ENCODE measurements at regions not wholly inside any gene's neighbourhood (a gene's known extent, or its start where the extent isn't known, plus 50 kb on each side); places are given as distances from the start of the nearest gene placed in this dataset.
"Not testable (repeated sequence)": the region's sequence is repeated elsewhere in the genome, so short reads cannot be mapped to it uniquely, and the experiment has no call there.

DNA sequence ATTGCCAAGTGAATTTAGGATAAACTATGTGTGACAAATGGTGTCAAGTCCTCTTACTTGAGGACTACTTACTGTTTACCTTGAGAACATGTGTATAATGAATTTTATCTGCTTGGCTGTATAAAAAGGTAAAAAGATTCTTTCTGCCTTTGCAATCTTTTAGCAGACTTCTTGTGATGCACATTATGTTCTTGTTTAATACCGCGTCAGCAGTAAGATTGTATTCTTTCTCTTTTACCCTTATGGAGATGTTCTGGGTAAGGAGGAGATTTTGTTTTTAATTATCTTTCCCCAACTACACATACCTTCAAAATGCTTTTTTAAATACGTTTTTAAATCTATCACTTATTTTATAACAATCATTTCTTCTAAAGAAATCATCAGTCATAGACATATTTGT, 1166.4 kb upstream of the CNTN5 start:
- no peak overlapping the region for H3K4me3 ChIP-seq
- H3K27ac ChIP-seq, result no peak overlapping the region

DNA sequence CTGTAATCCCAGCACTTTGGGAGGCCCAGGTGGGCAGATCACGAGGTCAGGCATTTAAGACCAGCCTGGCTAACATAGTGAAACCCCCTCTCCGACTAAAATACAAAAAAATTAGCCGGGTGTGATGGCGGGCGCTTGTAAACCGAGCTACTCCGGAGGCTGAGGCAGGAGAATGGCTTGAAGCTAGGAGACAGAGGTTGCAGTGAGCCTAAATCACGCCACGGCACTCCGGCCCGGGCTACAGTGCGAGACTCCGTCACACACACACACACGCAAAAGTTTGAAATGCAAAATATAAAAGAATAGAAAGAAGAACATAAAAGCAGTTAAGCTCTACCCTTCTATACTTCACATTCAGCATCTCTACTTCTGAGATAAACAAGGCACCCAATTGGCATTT, 1165.9 kb upstream of the CNTN5 start:
- H3K27ac ChIP-seq, result no peak overlapping the region
- H3K4me3 ChIP-seq, result no peak overlapping the region

- H3K4me3 ChIP-seq, result no peak overlapping the region
- H3K27ac ChIP-seq, result no peak overlapping the region
These were observed 1164.1 kb upstream of the CNTN5 start for GRCh38 chr11:97856666-97857065.

GRCh38 chr11:97860237-97860636, 1160.5 kb upstream of the CNTN5 start:
- Histone ChIP-seq H3K27ac (no peak overlapping the region), H3K4me3 (no peak overlapping the region)

- no peak overlapping the region for H3K4me3 ChIP-seq
- no peak overlapping the region for H3K27ac ChIP-seq
These were observed 1158.7 kb upstream of the CNTN5 start for GRCh38 chr11:97862021-97862420.

- H3K27ac ChIP-seq, result no peak overlapping the region
- H3K4me3 ChIP-seq, result no peak overlapping the region
These were observed 1155.2 kb upstream of the CNTN5 start for GRCh38 chr11:97865424-97866012.

DNA sequence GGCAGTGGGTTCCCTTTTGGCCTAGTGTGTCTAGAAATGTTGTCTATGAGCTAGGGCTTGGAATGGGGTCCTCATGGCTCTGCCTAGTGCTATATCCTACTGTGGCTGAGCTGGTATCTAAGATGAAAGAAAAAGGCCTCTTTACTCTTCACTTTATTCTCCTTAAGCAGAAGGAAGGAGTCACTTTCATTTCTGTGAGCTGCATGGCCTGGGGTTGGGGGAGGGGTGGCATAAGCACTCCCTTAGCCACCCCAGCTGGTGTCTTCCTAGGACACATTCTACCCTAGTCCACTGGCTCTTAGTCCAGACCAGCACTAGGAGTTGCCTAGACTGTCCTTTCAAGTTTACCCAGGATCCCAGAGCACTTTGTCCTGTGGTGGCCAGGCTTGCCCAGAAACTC, 1148.9 kb upstream of the CNTN5 start:
- no peak overlapping the region for H3K4me3 ChIP-seq
- H3K27ac ChIP-seq, result no peak overlapping the region

DNA sequence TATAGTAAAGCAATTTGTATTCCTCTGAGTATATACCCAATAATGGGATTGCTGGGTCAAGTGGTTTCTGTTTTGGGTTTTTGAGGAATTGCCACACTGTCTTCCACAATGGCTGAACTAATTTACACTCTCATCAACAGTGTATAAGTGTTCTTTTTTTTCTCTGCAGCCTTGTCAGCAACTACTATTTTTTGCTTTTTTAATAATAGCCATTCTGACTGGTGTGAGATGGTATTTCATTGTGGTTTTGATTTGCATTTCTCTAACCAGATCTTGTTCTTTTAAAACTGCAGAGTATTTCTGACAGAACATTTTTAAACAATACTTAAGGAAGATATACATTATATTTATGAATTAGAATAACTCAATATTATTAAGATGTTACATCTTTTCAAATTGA, 1140.5 kb upstream of the CNTN5 start:
- H3K27ac ChIP-seq, result no peak overlapping the region
- H3K4me3 ChIP-seq, result no peak overlapping the region

DNA sequence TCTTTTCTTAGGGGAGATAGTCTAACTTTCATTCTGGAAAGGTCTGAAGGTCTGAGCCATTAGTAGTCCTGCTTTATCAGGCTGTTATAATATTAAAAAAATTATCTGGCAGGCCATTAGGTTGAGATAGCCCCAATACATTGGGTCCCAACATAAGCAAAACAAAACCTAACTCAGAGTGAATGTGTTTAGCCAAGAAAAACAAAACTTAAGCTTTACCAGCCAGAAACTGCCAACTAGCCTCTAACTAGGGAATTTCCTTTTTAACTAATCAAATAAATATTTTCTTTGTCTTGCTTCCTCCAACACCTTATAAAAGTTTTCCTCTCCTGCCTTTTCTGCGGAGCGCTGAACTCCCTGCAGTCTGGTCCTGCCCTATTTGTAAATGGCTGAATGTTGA, 1137.7 kb upstream of the CNTN5 start:
- H3K4me3 ChIP-seq, result no peak overlapping the region
- no peak overlapping the region for H3K27ac ChIP-seq

DNA sequence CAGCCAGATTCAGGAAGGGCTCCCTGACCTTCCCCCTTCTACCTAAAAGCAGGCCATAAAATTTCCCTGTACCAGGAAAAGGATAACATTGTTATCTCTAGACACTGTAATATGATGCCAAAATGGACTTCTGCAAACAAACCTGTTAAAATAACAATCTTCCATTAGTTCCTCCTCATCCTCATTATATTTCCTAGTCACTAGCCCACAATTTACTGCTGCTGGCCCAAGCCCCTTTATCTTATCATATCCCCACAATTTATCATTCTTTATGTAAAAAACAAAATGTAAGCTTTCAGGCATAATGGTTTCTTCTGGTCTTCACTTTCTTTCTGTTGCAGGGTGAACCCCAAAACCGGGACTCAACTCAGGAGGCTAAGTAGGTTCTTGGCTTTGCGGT, 1132.1 kb upstream of the CNTN5 start:
- no peak overlapping the region for H3K27ac ChIP-seq
- no peak overlapping the region for H3K4me3 ChIP-seq

- Histone ChIP-seq H3K4me3 (no peak overlapping the region), H3K27ac (no peak overlapping the region)
These were observed 1130.3 kb upstream of the CNTN5 start for GRCh38 chr11:97890466-97890865.

DNA sequence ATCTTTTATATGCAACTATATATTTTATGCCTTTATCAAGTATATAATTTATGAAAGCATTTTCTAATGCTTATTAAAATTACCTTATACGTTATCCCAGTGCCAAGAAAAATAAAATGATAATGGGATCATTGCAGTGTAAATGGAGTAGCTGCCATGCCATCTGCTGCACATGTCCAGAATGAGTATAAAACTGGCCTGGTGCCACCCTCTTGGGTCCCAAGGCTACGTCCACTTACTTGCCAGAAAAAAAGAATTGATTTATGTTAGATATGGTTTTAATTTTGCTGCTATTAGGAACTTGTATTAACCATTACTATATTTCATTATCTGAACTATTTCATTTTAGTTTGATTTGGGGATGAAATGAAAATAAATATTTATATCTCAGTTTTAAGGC, 1127.1 kb upstream of the CNTN5 start:
- H3K4me3 ChIP-seq, result no peak overlapping the region
- H3K27ac ChIP-seq, result no peak overlapping the region

DNA sequence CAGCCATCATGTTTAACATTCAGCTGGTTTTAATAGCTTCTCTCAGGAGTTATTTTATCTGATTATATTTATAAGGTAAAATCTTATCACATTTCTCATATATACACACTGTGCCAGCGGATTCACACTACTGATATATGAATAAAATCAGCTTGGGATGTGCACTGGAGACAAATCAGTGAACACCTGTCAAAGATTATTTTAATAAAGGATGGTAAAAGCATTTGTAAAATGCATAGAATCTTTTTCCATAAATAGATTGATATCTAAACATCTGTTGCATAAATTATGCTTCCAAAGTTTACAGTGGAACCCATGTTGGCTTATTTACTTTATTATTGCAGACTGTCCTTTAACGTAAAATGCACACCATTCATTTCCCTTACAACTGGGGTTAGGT, 1125.8 kb upstream of the CNTN5 start:
- Histone ChIP-seq H3K27ac (no peak overlapping the region), H3K4me3 (no peak overlapping the region)

DNA sequence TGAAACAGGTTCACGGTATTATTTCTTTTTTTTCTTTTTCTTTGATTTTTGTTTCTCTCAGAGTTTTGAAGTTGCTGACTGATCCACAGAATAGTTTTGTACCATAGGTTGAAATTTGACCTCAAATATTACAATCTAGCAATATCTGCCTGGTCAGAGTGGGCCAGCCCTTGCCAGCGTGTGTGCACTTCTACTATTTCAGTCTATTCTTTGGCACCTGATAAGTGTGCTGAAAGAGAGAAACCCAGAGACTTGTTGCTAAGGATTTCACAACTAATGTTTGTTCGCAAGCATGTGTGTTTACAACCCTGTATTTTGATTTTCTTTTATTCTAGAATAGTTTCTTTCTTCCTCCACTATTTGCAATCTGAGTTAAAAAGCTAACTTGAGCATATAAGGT, 1125.2 kb upstream of the CNTN5 start:
- Histone ChIP-seq H3K27ac (no peak overlapping the region), H3K4me3 (no peak overlapping the region)

DNA sequence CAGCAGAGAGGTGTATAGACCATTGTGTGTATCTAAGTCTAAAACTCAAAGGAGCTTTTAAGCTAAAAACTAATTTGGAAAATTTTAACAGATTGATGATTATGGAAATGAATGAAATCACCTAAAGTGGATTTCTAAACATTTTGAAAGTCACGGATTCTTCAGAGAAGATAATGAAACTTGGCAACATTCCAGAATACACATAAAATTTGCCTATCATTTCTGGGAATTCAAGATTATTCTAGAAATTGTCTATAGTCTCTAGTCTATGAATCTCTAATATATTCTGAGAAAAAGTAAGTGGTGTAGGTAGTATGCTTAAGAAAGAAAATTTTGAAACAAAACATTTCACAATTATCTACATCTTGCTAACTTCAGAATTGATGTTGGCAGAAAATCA, 1117.9 kb upstream of the CNTN5 start:
- H3K4me3 ChIP-seq, result no peak overlapping the region
- H3K27ac ChIP-seq, result no peak overlapping the region

DNA sequence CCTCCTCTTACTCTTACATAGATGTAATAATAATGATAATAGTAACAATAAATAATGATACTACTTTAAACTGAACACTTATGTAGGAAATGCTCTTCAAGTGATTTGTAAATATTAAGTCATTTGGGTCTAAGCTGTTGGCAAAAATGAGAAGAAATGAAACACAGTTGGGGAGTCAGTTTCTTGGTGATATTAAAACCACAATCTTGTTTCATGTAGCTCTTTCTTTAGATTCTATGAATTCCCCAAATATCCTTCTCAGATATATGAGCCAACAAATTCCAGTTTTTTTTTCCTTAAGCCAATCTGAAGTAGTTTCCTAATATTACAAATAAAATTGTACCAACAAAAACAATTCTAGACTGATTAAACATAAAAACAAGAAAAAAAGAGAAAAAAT, 1115.6 kb upstream of the CNTN5 start:
- no peak overlapping the region for H3K27ac ChIP-seq
- H3K4me3 ChIP-seq, result no peak overlapping the region

GRCh38 chr11:97905671-97906070, 1115.1 kb upstream of the CNTN5 start:
- Histone ChIP-seq H3K4me3 (no peak overlapping the region), H3K27ac (no peak overlapping the region)

GRCh38 chr11:97908354-97908753, 1112.4 kb upstream of the CNTN5 start:
- no peak overlapping the region for H3K4me3 ChIP-seq
- H3K27ac ChIP-seq, result no peak overlapping the region

DNA sequence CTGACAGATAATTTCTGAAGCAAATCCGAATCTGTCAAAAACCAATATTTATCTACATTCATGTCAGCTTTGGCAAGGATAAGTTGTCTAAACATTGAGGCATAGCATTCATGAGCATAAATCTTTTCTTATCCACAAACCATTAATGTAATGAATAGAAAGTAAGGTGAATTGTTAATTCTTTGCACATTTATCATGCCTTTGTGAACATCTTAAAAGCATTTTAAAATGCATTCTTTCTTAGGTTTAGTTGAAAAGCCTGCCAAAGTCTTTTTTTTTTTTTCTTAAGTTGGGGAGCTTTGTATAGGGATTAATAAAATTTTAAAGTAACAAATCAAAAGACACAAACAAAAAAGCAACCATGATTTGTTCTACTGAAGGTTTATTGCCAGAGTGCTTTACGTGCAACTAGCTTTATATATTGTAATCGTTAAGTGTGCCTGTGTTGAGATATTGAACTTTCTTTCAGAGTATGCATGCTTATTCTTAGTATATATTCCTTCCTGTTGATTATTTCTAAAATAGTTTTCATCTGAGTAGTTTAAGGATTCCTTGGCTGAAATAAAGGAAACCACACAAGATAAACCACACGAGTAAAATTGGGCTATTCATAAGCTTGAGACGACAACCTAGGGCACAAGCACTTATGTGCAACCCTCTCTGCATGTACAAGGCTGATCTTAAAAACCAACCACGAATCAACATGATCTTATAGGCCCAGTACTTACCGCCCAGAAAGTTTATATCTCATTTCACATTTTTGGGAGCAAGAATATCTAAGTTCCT, 1110.9 kb upstream of the CNTN5 start:
- Histone ChIP-seq H3K27ac (no peak overlapping the region), H3K4me3 (no peak overlapping the region)

- no peak overlapping the region for H3K4me3 ChIP-seq
These were observed 1108.1 kb upstream of the CNTN5 start for GRCh38 chr11:97912629-97913028.

GRCh38 chr11:97922933-97923332, 1097.8 kb upstream of the CNTN5 start:
- H3K4me3 ChIP-seq, H3K27ac ChIP-seq: not testable (repeated sequence)

More at GRCh38 chr11:97912629-97913028, 1108.1 kb upstream of the CNTN5 start:
- H3K27ac ChIP-seq, result no peak overlapping the region
